WTC11 (cell line): ENCODE measurements at regions not wholly inside any gene's neighbourhood (a gene's known extent, or its start where the extent isn't known, plus 50 kb on each side); places are given as distances from the start of the nearest gene placed in this dataset.

Experiments used
- ATAC-seq: fragments of 200-7000 bp; cut with Tn5 transposase; 2 replicates; pipeline ENCODE4 v1.10.0; 2021; ENCODE audit warnings: mild to moderate bottlenecking, moderate library complexity
- CTCF ChIA-PET: fragments of 300-600 bp; sonication (Branson Sonifier 250); formaldehyde crosslinking; loops from one replicate; lab custom pipeline; 2021; ENCODE audit warnings: antibody characterized with exemption; lab: Charles Lee
- POLR2A ChIA-PET: fragments of 350-600 bp; sonication (Branson Sonifier 250); formaldehyde crosslinking; loops from one replicate; lab custom pipeline; 2021; ENCODE audit warnings: antibody characterized with exemption; lab: Charles Lee
- DNase-seq: peaks from one replicate; pipeline ENCODE4 v3.0.0; 2021; ENCODE audit warnings: low spot score
- H3K27ac Mint-ChIP-seq: 2 replicates; pipeline ENCODE4 v1.8.0; 2021; ENCODE audit warnings: mixed read lengths
- H3K27me3 Mint-ChIP-seq: 2 replicates; pipeline ENCODE4 v1.8.0; 2021; ENCODE audit warnings: low read depth, mild to moderate bottlenecking, moderate library complexity, mixed read lengths
- H3K36me3 Mint-ChIP-seq: 2 replicates; pipeline ENCODE4 v1.8.0; 2021; ENCODE audit warnings: mixed read lengths
- H3K4me1 Mint-ChIP-seq: 2 replicates; pipeline ENCODE4 v1.8.0; 2022; ENCODE audit warnings: mixed read lengths
- H3K4me3 Mint-ChIP-seq: 2 replicates; pipeline ENCODE4 v1.8.0; 2021; ENCODE audit warnings: mild to moderate bottlenecking, moderate library complexity, mixed read lengths
- H3K9me3 Mint-ChIP-seq: 2 replicates; pipeline ENCODE4 v1.8.0; 2021; ENCODE audit warnings: mixed read lengths
- CREB1 ChIP-seq: sonication (generic); formaldehyde crosslinking; IDR thresholded peaks from 2 replicates; pipeline ENCODE4 v1.8.0; 2023; ENCODE audit warnings: mild to moderate bottlenecking, missing genetic modification reagents
- E2F5 ChIP-seq: sonication (generic); formaldehyde crosslinking; IDR thresholded peaks from 2 replicates; pipeline ENCODE4 v1.8.1; 2022; ENCODE audit warnings: mild to moderate bottlenecking, moderate library complexity, missing genetic modification reagents
- ELF4 ChIP-seq: sonication (generic); formaldehyde crosslinking; IDR thresholded peaks from 2 replicates; pipeline ENCODE4 v1.8.1; 2022; ENCODE audit warnings: low read depth, mild to moderate bottlenecking, moderate library complexity, missing genetic modification reagents
- ETV6 ChIP-seq: sonication (generic); formaldehyde crosslinking; IDR thresholded peaks from 2 replicates; pipeline ENCODE4 v1.8.1; 2022; ENCODE audit warnings: mild to moderate bottlenecking, missing genetic modification reagents
- FOXK1 ChIP-seq: sonication (generic); formaldehyde crosslinking; IDR thresholded peaks from 2 replicates; pipeline ENCODE4 v1.8.0; 2022; ENCODE audit warnings: mild to moderate bottlenecking, moderate library complexity, missing genetic modification reagents
- KAT7 ChIP-seq: sonication (generic); formaldehyde crosslinking; IDR thresholded peaks from 2 replicates; pipeline ENCODE4 v1.8.1; 2023; ENCODE audit warnings: missing genetic modification reagents, mild to moderate bottlenecking, borderline replicate concordance
- MYBL2 ChIP-seq: sonication (generic); formaldehyde crosslinking; IDR thresholded peaks from 2 replicates; pipeline ENCODE4 v1.8.1; 2023; ENCODE audit warnings: mild to moderate bottlenecking, moderate library complexity, missing genetic modification reagents
- NR1H2 ChIP-seq: sonication (generic); formaldehyde crosslinking; IDR thresholded peaks from 2 replicates; pipeline ENCODE4 v1.9.0; 2021; ENCODE audit warnings: mild to moderate bottlenecking, moderate library complexity, missing genetic modification reagents
- SMAD3 ChIP-seq: sonication (generic); formaldehyde crosslinking; IDR thresholded peaks from 2 replicates; pipeline ENCODE4 v1.8.0; 2022; ENCODE audit warnings: missing genetic modification reagents, mild to moderate bottlenecking, borderline replicate concordance
- SMAD4 ChIP-seq: sonication (generic); formaldehyde crosslinking; IDR thresholded peaks from 2 replicates; pipeline ENCODE4 v1.8.0; 2022; ENCODE audit warnings: mild to moderate bottlenecking, missing genetic modification reagents
- SOX15 ChIP-seq: fragments of 250-450 bp; sonication (Bioruptor Pico); IDR thresholded peaks from 2 replicates; pipeline ENCODE4 v1.9.0; 2021; ENCODE audit warnings: mild to moderate bottlenecking
- SP1 ChIP-seq: sonication (generic); formaldehyde crosslinking; conservative IDR thresholded peaks from 2 replicates; pipeline ENCODE4 v1.8.1; 2022; ENCODE audit warnings: missing genetic modification reagents
- TP53 ChIP-seq: sonication (generic); formaldehyde crosslinking; IDR thresholded peaks from 2 replicates; pipeline ENCODE4 v1.8.1; 2023; ENCODE audit warnings: mild to moderate bottlenecking, missing genetic modification reagents
- ZNF263 ChIP-seq: sonication (generic); formaldehyde crosslinking; IDR thresholded peaks from 2 replicates; pipeline ENCODE4 v1.8.1; 2022; ENCODE audit warnings: low read depth, mild to moderate bottlenecking, moderate library complexity, missing genetic modification reagents
- TF ChIP-seq, protein P1 (sequence below): sonication (generic); formaldehyde crosslinking; IDR thresholded peaks from 2 replicates; pipeline ENCODE4 v1.8.0; 2022; ENCODE audit warnings: mild to moderate bottlenecking, missing genetic modification reagents
- TF ChIP-seq, protein P2 (sequence below): sonication (generic); formaldehyde crosslinking; IDR thresholded peaks from 2 replicates; pipeline ENCODE4 v1.8.1; 2023; ENCODE audit warnings: mild to moderate bottlenecking, missing genetic modification reagents, borderline replicate concordance
- TF ChIP-seq, protein P3 (sequence below): sonication (generic); formaldehyde crosslinking; IDR thresholded peaks from 2 replicates; pipeline ENCODE4 v1.8.1; 2022; ENCODE audit warnings: missing genetic modification reagents, borderline replicate concordance
- TF ChIP-seq, protein P4 (sequence below): sonication (generic); formaldehyde crosslinking; IDR thresholded peaks from 2 replicates; pipeline ENCODE4 v1.8.0; 2022; ENCODE audit warnings: mild to moderate bottlenecking, missing genetic modification reagents

DNA sequence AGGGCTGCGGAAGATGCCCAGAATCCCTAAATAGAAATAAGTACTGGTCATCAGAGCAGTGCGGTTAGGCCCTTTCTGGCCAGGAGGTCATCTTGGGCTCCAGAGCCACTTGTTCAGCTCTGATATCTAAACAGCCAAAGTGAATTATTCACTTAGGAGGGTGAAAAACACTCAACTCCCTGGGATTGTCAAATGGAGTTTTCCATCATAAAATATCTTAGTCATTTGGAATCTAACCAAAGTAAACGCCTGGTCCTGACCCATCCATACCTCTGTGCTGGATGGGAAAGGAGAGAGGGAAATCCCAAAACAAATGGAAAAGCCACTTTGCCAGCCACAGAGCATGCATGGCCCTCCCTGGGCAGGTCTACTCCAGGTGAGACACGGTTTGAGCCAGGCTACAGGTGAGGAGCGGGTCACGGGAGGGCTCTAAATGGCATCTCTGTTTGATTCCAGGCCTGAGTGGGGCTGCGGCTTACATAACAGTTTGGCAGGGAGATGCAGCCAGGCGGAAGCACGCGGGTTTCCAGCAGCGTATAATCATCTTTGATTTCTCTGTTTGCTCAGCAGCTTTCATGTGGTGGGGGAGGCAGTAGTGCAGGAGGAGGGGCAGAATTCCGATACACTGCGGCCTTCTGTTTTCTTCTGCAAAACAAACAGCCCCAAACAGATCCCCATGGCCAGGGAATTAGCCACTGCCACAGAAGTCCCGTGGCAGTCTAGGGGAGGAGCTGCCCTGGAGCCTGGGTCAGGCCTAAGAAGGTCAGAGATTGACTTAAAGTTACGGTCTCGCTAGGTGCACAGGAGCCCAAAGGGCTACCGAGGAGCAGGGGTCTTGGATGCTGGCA, 59.1 kb upstream of the ZNF648 start (continued):
- no peak for TF ChIP-seq SMAD4 (CRISPR knock-in tag)
- TF ChIP-seq SOX15 (CRISPR knock-in tag), result no peak
- TF ChIP-seq ELF4 (CRISPR knock-in tag), result no peak
- TF ChIP-seq ETV6, result no peak
- no peak for TF ChIP-seq MYBL2

- H3K4me3 Mint-ChIP-seq, result no peak overlapping the region
- CTCF ChIA-PET, result no interaction called here
These were observed 58.1 kb upstream of the ZNF648 start for GRCh38 chr1:182119631-182120030.

More at GRCh38 chr1:182119631-182120030, 58.1 kb upstream of the ZNF648 start:
- POLR2A ChIA-PET, result no interaction called here
- TF ChIP-seq, protein P1, sequence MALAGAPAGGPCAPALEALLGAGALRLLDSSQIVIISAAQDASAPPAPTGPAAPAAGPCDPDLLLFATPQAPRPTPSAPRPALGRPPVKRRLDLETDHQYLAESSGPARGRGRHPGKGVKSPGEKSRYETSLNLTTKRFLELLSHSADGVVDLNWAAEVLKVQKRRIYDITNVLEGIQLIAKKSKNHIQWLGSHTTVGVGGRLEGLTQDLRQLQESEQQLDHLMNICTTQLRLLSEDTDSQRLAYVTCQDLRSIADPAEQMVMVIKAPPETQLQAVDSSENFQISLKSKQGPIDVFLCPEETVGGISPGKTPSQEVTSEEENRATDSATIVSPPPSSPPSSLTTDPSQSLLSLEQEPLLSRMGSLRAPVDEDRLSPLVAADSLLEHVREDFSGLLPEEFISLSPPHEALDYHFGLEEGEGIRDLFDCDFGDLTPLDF, result no peak
- TF ChIP-seq, protein P2, sequence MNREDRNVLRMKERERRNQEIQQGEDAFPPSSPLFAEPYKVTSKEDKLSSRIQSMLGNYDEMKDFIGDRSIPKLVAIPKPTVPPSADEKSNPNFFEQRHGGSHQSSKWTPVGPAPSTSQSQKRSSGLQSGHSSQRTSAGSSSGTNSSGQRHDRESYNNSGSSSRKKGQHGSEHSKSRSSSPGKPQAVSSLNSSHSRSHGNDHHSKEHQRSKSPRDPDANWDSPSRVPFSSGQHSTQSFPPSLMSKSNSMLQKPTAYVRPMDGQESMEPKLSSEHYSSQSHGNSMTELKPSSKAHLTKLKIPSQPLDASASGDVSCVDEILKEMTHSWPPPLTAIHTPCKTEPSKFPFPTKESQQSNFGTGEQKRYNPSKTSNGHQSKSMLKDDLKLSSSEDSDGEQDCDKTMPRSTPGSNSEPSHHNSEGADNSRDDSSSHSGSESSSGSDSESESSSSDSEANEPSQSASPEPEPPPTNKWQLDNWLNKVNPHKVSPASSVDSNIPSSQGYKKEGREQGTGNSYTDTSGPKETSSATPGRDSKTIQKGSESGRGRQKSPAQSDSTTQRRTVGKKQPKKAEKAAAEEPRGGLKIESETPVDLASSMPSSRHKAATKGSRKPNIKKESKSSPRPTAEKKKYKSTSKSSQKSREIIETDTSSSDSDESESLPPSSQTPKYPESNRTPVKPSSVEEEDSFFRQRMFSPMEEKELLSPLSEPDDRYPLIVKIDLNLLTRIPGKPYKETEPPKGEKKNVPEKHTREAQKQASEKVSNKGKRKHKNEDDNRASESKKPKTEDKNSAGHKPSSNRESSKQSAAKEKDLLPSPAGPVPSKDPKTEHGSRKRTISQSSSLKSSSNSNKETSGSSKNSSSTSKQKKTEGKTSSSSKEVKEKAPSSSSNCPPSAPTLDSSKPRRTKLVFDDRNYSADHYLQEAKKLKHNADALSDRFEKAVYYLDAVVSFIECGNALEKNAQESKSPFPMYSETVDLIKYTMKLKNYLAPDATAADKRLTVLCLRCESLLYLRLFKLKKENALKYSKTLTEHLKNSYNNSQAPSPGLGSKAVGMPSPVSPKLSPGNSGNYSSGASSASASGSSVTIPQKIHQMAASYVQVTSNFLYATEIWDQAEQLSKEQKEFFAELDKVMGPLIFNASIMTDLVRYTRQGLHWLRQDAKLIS (CRISPR knock-in tag), result no peak
- no peak for TF ChIP-seq TP53 (CRISPR knock-in tag)
- TF ChIP-seq SP1 (CRISPR knock-in tag), result no peak
- no peak for TF ChIP-seq ZNF263 (CRISPR knock-in tag)
- TF ChIP-seq, protein P3, sequence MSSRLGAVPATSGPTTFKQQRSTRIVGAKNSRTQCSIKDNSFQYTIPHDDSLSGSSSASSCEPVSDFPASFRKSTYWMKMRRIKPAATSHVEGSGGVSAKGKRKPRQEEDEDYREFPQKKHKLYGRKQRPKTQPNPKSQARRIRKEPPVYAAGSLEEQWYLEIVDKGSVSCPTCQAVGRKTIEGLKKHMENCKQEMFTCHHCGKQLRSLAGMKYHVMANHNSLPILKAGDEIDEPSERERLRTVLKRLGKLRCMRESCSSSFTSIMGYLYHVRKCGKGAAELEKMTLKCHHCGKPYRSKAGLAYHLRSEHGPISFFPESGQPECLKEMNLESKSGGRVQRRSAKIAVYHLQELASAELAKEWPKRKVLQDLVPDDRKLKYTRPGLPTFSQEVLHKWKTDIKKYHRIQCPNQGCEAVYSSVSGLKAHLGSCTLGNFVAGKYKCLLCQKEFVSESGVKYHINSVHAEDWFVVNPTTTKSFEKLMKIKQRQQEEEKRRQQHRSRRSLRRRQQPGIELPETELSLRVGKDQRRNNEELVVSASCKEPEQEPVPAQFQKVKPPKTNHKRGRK, result no peak
- no peak for TF ChIP-seq NR1H2
- no peak for TF ChIP-seq CREB1
- TF ChIP-seq SMAD3 (CRISPR knock-in tag), result no peak
- TF ChIP-seq, protein P4, sequence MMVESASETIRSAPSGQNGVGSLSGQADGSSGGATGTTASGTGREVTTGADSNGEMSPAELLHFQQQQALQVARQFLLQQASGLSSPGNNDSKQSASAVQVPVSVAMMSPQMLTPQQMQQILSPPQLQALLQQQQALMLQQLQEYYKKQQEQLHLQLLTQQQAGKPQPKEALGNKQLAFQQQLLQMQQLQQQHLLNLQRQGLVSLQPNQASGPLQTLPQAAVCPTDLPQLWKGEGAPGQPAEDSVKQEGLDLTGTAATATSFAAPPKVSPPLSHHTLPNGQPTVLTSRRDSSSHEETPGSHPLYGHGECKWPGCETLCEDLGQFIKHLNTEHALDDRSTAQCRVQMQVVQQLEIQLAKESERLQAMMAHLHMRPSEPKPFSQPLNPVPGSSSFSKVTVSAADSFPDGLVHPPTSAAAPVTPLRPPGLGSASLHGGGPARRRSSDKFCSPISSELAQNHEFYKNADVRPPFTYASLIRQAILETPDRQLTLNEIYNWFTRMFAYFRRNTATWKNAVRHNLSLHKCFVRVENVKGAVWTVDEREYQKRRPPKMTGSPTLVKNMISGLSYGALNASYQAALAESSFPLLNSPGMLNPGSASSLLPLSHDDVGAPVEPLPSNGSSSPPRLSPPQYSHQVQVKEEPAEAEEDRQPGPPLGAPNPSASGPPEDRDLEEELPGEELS (CRISPR knock-in tag), result no peak
- no peak for TF ChIP-seq KAT7 (CRISPR knock-in tag)
- TF ChIP-seq FOXK1 (CRISPR knock-in tag), result no peak
- TF ChIP-seq E2F5 (CRISPR knock-in tag), result no peak
- TF ChIP-seq SOX15 (CRISPR knock-in tag), result no peak
- no peak for TF ChIP-seq ETV6
- TF ChIP-seq, all 79 proteins: peak for 0
- Mint-ChIP-seq H3K9me3 (no peaks in the 10 kb centered on the region), H3K36me3 (no peaks in the 10 kb centered on the region), H3K4me1 (peaks cover 2% of the 10 kb centered on the region), H3K27me3 (peaks cover 3% of the 10 kb centered on the region; the same call in 1 of the 2 replicates), H3K27ac (no peak overlapping the region)
- DNase-seq (no peak), ATAC-seq (no peak)
